GM18867 (cell line): ENCODE measurements at regions not wholly inside any gene's neighbourhood (a gene's known extent, or its start where the extent isn't known, plus 50 kb on each side); places are given as distances from the start of the nearest gene placed in this dataset.
"Not testable (repeated sequence)": the region's sequence is repeated elsewhere in the genome, so short reads cannot be mapped to it uniquely, and the experiment has no call there.

ENCODE experiments used
- ATAC-seq: cut with Tn5 transposase; IDR thresholded peaks from one replicate; pipeline ENCODE4 v1.9.1; 2021; ENCODE audit warnings: mild to moderate bottlenecking, moderate library complexity; ENCODE audit not compliant: unreplicated experiment

DNA sequence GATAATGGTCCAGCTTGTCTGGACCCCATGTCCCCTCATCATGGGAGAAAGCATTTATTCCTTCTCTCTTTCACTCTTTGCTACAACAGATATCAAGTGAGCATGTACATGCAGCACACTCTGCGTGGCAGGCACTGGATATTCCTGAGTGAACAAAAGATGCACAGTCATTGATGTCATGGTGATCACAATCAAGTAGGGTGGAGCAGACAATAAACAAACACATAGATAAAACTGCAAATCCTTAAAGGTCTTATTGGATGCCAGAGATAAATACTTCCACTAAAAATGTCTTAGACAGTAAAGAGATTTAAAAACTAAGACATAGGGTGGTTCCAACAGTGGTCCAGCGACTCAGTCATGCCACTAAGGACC is 178.0 kb downstream of the ZC3H11B start:
- no peak for ATAC-seq

DNA sequence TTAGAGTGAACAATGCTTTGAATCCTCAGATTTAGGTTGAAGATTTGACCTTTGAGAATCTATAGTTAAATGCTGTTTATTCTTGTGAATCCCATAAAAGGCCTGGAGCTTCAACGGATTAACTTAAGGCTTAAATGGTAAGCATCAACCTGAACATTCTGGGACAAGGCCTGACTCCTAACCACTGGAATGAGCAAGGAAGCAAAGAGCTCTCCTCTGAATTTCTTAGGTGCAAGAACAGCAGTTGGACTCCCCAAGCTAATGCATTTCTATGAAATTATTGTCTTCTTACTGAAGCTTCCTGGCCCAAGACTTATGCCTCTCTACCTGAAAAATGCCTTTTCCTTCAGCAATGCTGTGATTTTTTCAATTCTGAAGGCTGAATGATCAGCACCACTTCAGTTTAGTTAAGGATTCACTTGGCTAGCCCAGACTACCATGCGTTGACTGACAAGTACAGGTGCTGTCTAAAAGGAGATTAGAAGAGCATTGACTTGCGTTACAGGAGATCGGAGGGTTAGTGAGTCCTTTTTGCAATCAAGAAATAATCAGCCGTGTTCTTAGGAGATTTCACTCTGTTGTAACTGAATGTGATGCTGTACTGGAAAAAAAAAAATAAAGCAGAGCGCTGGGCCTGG is 178.5 kb downstream of the ZC3H11B start:
- ATAC-seq = no peak

DNA sequence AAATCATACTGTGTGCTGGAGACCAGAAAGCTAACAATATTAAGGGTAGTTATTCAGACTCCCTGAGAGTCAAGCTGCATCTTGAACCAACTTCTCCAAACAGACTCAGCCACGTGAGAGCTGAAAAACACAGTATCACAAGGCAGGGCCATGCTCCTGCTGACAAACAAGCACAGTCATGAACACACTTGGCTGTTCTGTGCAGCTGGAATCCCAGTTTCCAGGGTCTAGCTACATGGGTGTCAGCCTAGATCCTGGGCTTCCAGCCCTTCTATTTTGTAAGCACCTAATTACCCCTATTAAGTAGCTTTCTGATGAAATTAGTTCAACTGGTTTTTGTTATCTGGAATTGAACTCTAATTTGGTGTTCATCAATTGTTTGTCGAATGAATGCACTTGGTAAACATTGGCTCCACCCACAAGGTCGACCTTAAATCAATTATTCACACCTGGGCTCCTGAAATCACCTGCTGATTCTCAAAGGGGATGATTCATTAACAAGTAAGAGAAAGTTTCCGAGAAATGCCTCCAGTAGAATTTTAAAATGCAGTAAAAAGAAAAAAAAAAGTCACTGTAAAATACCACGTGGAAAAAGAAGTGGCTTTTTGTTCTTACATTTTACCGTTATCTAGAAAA is 179.3 kb downstream of the ZC3H11B start:
- ATAC-seq = no peak

DNA sequence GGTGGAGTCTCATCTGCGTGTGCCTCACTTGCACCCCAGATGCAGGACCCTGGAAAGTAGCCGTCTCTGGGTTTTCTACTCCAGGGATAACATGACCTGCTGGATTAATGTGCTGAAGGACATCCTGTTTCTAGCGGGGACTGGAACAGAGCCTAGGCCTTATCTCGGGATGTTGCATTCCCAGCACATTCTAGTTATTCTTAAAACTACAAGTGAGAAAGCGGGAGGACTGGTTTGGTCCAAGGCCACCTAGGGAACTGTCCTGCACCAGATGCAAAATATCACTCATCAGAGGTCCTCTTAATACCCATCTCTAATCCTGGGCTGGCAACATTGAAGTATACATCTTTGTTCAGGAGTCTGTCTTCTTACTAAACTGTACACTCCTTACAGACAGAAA is 179.9 kb downstream of the ZC3H11B start:
- ATAC-seq = no peak

DNA sequence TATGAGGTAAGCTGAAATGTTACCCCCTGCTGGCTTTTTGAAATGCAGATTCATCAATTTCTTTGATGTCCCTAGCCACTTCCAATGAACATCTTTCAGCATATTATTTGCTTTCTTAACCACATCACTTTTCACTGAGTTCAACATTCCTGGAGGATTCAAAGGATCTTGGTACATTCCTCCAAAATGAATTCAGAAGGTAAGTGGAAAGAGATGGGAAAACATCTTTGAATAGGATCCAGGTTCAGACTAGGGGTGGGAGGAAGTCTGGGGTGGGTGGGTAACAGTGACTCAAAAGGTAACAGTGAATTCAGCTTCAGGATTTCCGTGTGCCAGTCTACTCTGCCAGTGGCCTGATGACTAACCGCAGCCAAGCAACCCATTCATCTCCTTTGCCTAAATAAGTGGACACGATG is 180.7 kb downstream of the ZC3H11B start:
- ATAC-seq = no peak

DNA sequence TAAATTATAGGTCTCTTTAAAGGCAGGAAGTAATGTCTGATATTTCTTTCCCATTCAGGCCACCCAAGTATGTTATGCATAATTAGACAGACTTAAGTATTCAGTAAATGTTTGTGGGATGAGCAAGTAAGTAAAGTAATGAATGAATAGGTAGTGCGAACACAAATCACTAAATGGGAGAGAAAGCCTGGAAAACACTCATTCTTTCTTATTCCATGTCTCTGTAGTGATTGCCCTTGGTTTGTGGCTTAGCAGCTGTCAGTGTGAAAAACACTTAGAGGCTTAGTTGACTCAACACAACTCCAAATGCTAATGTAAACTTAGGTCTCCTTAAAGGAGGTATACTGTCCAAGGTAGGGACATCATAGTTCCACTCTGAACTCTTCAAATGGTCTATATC is 182.5 kb downstream of the ZC3H11B start:
- no peak for ATAC-seq

DNA sequence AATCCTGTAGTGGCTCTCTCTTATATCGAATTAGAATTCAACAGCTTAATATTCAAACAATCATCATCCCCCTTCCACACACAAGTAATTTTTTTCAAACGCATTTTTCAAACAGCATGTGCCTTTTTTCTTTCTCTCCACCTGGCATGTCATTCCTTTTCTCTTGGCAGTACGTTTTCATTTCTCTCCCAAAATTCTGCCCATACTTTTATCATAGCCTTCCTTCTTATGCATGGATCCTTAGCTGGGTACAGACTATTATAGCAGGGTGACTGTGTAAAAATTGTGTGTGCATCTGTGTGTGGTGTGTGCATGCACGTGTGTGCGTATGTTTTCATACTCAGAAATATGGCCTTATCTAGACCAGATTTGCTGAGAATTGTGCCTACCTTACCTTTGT is 184.3 kb downstream of the ZC3H11B start:
- no peak for ATAC-seq

DNA sequence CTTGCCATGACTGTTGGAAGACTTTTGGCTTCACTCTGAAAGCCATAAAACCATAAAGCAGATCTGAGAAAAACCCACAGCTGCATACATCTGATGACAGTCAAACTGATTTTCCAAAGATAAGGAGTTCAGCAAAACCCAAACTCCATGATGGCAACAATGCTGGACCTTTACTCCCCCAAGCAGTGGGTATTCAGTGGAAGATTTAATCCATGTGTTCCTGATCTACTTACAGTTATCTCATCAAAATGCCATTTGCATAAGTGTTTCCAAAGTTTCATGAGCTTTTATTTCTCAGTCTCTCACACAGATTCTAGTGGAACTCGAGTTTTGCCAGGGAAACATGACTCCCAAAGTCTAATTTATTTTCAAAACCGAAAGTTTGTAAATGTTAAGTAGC is 184.9 kb downstream of the ZC3H11B start:
- no peak for ATAC-seq

DNA sequence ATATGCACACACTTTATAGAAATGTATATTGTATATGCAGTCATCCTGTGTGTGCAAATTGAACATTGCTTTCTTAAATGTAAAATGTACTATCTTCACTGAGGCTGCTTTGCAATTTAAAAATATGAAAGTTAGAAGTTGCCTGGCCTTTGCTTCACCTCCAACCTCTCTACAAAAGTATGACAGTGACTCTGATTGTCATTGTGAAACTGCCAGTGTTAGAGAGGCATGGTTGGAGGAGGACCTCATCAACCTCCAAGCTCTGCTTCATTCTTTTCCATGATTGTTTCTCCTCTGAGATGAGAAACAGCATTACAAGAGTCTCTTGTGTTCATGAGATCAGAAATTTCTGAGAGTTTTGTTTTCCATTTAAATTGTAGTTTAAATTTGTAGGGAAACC is 185.5 kb downstream of the ZC3H11B start:
- peak; percentile 57 for ATAC-seq

DNA sequence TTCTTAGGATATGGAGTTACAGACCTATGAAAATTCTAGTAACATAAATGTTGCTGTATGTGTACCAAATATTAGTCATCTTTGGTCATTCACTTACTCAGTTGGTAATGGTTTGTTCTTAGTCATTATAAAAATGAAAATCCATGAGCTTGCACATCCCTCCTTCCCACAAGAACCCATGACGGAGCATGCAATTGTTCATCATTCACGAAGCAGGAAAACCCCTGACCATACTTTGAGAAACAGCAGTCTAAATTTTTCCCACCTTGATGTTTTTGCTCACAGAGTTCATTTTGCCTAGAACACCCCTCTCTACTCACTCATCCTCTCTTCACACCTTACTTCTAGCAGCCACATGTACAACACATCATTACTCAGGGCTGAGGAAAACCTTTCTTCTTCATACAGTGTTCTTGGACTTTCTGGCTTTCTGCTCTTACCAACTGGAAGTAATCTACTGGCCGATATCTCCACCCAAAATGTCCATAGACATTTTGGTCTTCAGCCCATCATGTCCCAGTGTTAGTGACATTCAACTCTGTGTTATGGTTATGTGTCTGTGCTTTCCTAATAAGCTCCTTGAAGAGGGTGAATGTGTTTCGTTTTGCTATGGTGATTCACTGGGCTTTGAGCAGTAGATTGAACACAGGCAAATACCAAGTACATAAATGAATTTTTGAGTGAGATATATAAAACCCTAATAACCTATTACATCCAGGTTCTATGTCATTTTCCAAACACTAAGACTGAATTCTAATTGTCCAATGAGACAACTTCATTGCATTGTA is 189.9 kb downstream of the ZC3H11B start:
- ATAC-seq = peak; percentile 55

DNA sequence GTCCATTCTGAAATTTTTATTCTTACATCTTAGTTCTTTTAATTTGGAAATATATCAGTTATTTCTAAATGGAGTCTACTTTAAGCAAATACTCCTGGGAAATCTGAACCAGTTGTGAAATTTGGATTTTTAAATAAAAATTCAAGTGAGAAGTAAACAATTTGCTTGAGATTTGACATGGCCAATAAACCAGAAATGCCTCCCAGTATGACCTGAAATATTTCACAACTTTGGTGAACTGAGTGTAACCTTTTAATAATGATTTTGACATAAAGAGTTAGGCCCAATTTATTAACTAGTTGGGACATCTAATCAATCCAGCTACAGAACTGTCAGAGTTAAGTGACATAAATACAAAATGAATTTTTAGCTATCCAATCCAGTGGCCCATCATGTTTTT is 192.0 kb downstream of the ZC3H11B start:
- ATAC-seq = no peak

DNA sequence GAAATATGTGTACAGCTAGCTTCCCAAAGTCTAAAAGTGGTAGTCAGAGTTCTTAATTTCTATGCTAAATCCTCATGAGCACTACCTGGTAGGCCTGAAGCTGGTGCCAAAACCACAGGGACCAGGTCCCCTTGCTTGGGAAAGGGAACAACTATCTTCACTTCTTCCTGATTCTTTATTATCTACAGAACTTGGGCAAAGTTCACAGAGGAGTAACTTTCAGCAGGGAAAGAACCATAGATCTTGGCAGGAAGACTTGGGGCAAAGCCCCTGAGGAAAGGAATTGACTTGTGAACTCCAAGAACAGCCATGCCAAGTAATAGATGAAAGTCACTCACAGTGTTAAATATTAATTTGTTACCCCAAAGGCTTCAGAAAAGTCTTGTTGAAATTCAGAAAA is 193.0 kb downstream of the ZC3H11B start:
- ATAC-seq = no peak

DNA sequence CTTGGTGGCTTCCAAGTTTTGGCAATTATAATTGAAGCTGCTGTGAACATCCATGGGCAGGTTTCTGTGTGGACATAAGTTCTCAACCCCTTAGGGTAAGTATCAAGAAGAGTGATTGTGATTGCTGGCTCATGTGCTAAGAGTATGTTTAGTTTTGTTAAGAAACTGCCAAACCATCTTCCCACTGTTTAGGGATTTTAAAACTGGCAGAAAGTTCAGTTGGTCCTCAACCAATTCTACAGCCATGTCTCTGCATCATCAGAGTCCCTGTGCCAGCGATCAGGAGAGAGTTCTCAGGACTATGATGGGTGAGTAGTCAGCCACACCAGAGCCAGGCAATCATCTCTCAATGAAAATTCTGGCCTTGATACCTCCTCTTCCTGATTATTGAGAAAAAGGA is 193.8 kb downstream of the ZC3H11B start:
- no peak for ATAC-seq

DNA sequence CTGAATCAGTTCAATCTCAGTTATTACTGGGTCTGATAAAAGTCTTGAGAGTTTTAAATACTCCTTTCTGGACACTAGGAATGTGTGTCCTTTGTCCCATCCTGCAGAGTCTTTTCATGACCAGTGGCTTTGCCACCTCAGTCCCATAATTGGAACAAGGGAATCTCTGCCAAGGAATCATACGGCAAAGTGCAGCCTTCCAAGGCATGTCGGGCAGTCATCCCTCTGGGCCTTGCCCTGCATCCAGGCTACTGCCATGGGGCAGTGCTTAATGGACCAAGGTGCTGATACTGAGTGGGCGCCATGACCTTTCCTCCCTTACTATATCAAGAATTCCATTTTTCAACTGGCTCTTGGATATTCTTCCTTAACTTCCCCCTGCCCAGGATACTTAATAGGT is 195.3 kb downstream of the ZC3H11B start:
- no peak for ATAC-seq

DNA sequence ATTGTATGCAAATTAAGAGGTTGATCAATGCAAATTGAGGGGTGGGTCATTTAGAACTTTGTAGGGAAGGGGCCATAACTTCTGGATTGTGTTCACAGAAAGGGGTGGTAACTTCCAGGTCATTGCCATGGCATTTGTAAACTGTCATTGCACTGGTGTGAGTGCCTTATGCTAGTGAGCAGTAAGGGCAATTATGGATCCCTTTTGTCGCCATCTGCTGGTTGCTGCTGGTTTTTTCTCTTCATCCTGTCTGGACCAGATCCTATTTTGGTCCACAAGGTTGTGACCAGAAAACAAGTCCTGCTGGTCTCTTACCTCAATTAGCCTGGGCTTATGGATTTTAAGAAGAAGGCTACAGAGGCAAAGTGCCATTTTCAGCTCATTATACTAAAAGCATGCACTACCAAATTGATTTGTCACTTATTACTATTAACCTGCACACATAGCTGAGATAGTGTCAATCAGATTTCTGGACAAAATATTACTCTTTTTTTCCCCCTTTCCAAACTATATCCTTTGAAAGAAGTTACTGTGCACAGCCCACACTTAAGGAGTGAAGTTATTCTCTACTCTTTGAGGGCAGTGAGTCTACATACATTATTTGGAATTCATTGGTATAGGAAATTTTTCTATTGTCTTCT is 196.2 kb downstream of the ZC3H11B start:
- ATAC-seq = peak; percentile 96

DNA sequence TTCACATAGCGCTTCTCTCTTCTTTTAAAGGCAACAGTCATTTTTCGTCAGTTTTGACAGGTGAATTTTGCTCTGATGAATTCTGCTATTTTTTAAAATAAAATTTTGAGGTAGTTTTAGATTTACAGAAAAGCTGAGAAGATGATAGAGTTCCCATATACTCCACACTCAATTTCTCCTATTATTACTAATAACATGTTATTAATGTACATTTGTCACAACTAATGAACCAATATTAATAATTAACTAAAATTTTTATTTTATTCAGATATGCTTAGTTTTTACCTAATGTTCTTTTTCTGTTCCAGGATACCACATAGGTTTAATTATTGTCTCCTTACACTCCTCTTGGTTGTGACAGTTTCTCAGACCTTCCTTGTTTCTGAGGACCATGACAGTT is 197.0 kb downstream of the ZC3H11B start:
- no peak for ATAC-seq

DNA sequence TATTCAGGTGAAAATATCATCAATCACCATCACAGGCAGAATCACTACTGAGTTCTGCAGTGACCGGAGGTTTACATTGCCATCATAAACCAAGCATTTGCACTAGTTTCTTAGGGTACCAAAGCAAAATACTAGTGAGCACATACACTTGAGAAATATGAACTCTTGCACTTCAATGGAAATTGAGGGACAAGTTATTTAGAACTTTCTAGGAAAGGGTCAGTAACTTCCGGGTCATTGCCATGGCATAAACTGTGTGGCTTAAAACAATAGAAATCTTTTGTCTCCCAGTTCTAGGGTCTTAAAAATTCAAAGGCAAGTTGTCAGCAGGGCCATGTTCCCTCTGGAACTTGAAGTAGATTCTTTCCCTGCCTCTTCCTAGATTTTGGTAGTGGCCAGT is 197.5 kb downstream of the ZC3H11B start:
- no peak for ATAC-seq

DNA sequence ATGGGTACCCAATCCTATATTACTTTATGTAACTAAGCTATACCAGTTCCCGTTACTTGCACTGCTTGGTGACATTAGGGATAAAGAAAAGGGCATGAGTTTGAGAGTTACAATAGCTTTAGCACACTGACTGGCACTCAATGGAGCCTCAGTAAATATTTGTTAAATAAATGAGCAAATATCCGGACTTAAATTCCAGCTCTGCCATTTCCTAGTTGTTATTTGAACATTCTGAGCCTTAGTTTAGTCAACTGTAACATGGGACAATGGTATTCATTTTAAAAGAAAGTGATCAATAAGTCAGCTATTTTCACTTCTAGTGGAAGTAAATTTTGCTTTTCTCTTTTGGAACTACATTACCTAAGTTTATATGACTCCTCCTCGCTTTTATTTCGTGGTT is 198.7 kb downstream of the ZC3H11B start:
- no peak for ATAC-seq

DNA sequence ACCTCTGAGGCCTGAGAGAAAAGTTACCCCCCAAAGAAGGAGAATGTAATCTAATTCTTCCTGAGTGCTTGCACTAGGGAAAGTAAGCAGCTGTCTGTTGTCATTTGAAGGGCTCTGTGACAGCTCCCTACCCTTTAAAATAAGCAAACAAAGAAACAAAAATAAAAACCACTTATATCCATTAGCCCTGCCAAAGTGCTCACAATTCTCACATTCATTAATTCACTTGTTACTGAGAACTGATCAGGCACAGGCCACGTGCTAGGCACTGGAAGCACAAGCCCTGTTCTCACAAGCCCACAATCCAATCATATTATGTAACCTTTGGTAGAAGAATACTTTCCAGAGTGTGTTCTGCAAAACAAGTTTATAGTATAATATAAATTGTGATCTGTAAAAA is 199.4 kb downstream of the ZC3H11B start:
- ATAC-seq = no peak

DNA sequence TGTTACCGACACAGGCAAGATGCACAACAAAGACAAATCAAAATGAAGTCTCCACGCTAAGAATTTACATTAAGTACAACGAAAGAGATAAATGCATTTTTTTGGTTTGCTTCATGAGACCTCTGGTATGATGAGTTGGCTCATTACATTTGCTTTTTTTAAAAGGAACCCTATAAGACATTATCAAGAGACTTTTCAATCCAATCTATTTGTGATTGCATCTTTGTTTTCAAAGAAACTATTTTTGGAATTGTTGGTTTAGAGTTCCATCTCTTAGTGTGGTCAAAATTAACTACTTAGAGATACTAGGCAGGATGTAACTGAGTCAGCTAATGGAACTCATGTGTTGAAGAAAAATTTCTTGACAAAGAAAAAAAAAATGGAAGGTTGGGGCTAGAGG is 200.1 kb downstream of the ZC3H11B start:
- ATAC-seq = no peak

DNA sequence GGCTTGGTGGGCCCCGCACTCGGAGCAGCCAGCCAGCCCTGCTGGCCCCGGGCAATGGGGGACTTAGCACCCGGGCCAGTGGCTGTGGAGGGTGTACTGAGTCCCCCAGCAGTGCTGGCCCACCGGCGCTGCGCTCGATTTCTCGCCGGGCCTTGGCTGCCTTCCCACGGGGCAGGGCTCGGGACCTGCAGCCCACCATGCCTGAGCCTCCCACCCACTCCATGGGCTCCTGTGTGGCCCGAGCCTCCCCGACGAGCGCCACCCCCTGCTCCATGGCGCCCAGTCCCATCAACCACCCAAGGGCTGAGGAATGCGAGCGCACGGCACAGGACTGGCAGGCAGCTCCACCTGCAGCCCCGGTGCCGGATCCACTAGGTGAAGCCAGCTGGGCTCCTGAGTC is 202.2 kb downstream of the ZC3H11B start:
- not testable (repeated sequence) for ATAC-seq
